Fibroblast of lung (primary cell): ENCODE measurements at regions not wholly inside any gene's neighbourhood (a gene's known extent, or its start where the extent isn't known, plus 50 kb on each side); places are given as distances from the start of the nearest gene placed in this dataset.

Source experiments
- DNase-seq, 2 donors: peaks; one replicate each; pipeline versions ENCODE4 v3.0.0 to v3.0.0-alpha.2; 2010; ENCODE audit warnings: low read depth in 2 of 2
- H2AFZ ChIP-seq: 2 replicates; pipeline ENCODE4 v1.5.1; 2012; ENCODE audit warnings: low read length, control low read depth, inconsistent platforms
- H3K27ac ChIP-seq: 2 replicates; pipeline ENCODE4 v1.5.1; 2011; ENCODE audit warnings: low read length, control low read depth; ENCODE audit not compliant: insufficient read depth
- H3K27me3 ChIP-seq: 2 replicates; pipeline ENCODE4 v1.5.1; 2011; ENCODE audit warnings: mild to moderate bottlenecking, low read length; ENCODE audit not compliant: control insufficient read depth, insufficient read depth
- H3K36me3 ChIP-seq: 2 replicates; pipeline ENCODE4 v1.5.1; 2011; ENCODE audit warnings: low read length; ENCODE audit not compliant: control insufficient read depth, insufficient read depth
- H3K4me1 ChIP-seq: 2 replicates; pipeline ENCODE4 v1.5.1; 2011; ENCODE audit warnings: low read length; ENCODE audit not compliant: control insufficient read depth, insufficient read depth; ENCODE audit errors: extremely low read depth
- H3K4me2 ChIP-seq: 2 replicates; pipeline ENCODE4 v1.5.1; 2011; ENCODE audit warnings: low read length, control low read depth; ENCODE audit not compliant: insufficient read depth; ENCODE audit errors: extremely low read depth
- H3K4me3 ChIP-seq, 4 experiments: fragments of 200-600 bp in 1 of 4; sonication (generic) in 1 of 4; replicated peaks in 1 of 4; 2 replicates each; pipeline ENCODE4 v1.5.1; 2011 to 2016; ENCODE audit warnings: low read length in 4 of 4, low read depth in 3 of 4, mild to moderate bottlenecking in 3 of 4, control low read depth in 2 of 4, inconsistent platforms in 1 of 4, mixed read lengths in 1 of 4; ENCODE audit not compliant: insufficient read depth in 1 of 4; ENCODE audit errors: control extremely low read depth in 1 of 4
- H3K79me2 ChIP-seq: 2 replicates; pipeline ENCODE4 v1.5.1; 2012; ENCODE audit warnings: mild to moderate bottlenecking, low read length, inconsistent platforms; ENCODE audit not compliant: control insufficient read depth, insufficient read depth
- H3K9ac ChIP-seq: 2 replicates; pipeline ENCODE4 v1.5.1; 2011; ENCODE audit warnings: mild to moderate bottlenecking, low read length, control low read depth; ENCODE audit not compliant: insufficient read depth
- H3K9me3 ChIP-seq: 2 replicates; pipeline ENCODE4 v1.5.1; 2012; ENCODE audit warnings: low read depth, low read length; ENCODE audit not compliant: control insufficient read depth, insufficient read depth
- H4K20me1 ChIP-seq: 2 replicates; pipeline ENCODE4 v1.5.1; 2011; ENCODE audit warnings: low read length; ENCODE audit not compliant: control insufficient read depth, insufficient read depth; ENCODE audit errors: extremely low read depth
- EZH2 ChIP-seq: IDR thresholded peaks from 2 replicates; pipeline ENCODE4 v1.5.1; 2012; ENCODE audit warnings: low read length, control low read depth, mild to moderate bottlenecking; ENCODE audit errors: missing control alignments
- TF ChIP-seq, protein P1 (sequence below), 2 donors: IDR thresholded peaks in 1 of 2; conservative IDR thresholded peaks in 1 of 2; 1 replicate in 1 of 2; 2 replicates in 1 of 2; pipeline ENCODE4 v1.5.1; 2011 to 2012; ENCODE audit warnings: low read length in 2 of 2, control low read depth in 1 of 2, inconsistent platforms in 1 of 2, low read depth in 1 of 2, mild to moderate bottlenecking in 1 of 2

DNA sequence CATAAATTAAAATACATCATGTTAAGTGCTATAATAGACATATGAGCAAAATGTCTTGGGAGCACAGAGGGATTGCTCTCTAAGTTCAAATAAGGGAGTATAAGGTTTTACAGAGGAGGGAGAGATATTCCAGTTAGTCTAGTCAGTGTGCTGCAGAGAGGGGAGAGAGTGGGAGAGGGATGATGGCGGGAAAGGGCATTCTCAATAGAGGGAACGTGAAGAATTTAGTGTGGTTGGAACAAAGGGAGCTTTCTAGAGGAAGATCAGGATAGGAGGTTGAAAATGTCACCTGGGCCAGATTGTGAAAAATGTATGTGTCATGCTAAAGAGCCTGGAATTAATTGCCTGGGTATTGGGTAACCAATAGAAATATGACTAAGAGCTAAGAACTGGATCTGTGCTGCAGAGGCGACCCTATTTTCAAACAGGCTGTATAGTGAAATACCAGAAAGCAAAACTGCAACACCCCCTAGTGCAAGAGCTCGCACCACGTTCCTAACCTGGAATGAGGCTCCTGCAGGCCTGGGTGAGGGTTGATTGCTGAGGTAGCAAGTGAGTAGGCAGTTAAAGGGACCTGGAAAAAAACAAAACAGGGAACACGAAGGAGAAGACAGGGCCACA is 791.8 kb upstream of the C9orf72 start:
- H3K4me1 ChIP-seq, result no peaks in the 10 kb centered on the region
- H2AFZ ChIP-seq, result no peak overlapping the region
- no peak overlapping the region for H3K4me3 ChIP-seq
- no peaks in the 10 kb centered on the region for H4K20me1 ChIP-seq
- no peaks in the 10 kb centered on the region for H3K79me2 ChIP-seq
- no peaks in the 10 kb centered on the region for H3K9me3 ChIP-seq
- no peak for TF ChIP-seq EZH2
- TF ChIP-seq, protein P1, sequence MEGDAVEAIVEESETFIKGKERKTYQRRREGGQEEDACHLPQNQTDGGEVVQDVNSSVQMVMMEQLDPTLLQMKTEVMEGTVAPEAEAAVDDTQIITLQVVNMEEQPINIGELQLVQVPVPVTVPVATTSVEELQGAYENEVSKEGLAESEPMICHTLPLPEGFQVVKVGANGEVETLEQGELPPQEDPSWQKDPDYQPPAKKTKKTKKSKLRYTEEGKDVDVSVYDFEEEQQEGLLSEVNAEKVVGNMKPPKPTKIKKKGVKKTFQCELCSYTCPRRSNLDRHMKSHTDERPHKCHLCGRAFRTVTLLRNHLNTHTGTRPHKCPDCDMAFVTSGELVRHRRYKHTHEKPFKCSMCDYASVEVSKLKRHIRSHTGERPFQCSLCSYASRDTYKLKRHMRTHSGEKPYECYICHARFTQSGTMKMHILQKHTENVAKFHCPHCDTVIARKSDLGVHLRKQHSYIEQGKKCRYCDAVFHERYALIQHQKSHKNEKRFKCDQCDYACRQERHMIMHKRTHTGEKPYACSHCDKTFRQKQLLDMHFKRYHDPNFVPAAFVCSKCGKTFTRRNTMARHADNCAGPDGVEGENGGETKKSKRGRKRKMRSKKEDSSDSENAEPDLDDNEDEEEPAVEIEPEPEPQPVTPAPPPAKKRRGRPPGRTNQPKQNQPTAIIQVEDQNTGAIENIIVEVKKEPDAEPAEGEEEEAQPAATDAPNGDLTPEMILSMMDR (conservative IDR thresholded peaks at IDR 0.05 in 1 of 2, IDR thresholded peaks at IDR 0.05 in 1 of 2; ENCODE audit: low read depth in 1 of 2, low read length in 2 of 2), result no peak
- H3K4me2 ChIP-seq, result no peak overlapping the region
- H3K9ac ChIP-seq, result no peak overlapping the region
- H3K36me3 ChIP-seq, result no peaks in the 10 kb centered on the region
- DNase-seq, result no peak
- H3K27me3 ChIP-seq, result no peaks in the 10 kb centered on the region
- no peak overlapping the region for H3K27ac ChIP-seq

DNA sequence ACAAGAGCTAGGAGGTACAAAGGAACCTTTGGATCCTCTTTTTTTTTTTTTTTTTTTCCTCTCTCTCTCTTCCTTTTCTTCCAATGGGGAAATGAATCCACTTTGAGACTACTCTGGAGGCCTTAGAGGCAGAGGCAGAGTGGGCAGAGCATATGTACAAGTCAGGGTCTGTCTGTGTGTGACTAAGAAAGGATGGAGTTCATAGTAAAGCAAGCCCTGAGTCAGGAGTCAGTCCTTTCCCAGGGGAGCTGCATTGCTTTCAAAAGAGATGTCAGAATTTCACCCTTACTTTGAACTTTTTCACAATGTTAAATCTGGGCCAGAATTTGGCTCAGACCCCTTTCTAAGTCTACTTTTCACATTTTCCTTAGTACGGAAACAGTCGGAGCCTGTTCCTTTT is 792.4 kb upstream of the C9orf72 start:
- no peaks in the 10 kb centered on the region for H3K9me3 ChIP-seq
- TF ChIP-seq, protein P1 (conservative IDR thresholded peaks at IDR 0.05 in 1 of 2, IDR thresholded peaks at IDR 0.05 in 1 of 2; ENCODE audit: low read depth in 1 of 2, low read length in 2 of 2), result no peak
- no peak for TF ChIP-seq EZH2
- DNase-seq, result no peak
- no peak overlapping the region for H3K4me3 ChIP-seq
- H3K27me3 ChIP-seq, result no peaks in the 10 kb centered on the region
- H2AFZ ChIP-seq, result no peak overlapping the region
- H3K4me1 ChIP-seq, result no peaks in the 10 kb centered on the region
- H3K27ac ChIP-seq, result no peak overlapping the region
- no peak overlapping the region for H3K9ac ChIP-seq
- H3K36me3 ChIP-seq, result no peaks in the 10 kb centered on the region
- no peaks in the 10 kb centered on the region for H3K79me2 ChIP-seq
- no peaks in the 10 kb centered on the region for H4K20me1 ChIP-seq
- H3K4me2 ChIP-seq, result no peak overlapping the region

DNA sequence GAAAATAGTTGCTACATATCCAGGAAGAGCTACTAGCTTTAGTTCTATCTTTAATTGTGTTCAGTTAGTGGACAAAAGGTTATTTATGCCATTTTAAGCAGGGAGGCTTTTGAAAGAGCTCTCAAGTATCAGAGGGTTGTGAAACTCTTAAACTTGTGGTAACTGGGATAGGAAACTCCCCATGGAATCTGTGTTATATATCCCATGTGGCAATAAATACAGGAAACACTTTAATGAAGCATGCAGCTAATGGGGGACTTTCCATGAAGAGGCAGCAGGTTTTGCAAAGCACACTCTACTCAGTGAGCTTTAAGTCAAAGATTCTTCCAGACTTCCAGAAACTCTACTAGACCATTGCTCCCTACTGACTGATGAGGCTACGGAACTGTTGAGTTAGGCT is 805.0 kb upstream of the C9orf72 start:
- DNase-seq, result no peak
- Histone ChIP-seq H4K20me1 (no peaks in the 10 kb centered on the region), H3K4me2 (no peak overlapping the region), H3K4me3 (no peak overlapping the region), H3K27me3 (no peaks in the 10 kb centered on the region), H3K4me1 (no peaks in the 10 kb centered on the region), H3K79me2 (no peaks in the 10 kb centered on the region), H3K9ac (no peak overlapping the region), H2AFZ (no peak overlapping the region), H3K9me3 (no peaks in the 10 kb centered on the region), H3K36me3 (no peaks in the 10 kb centered on the region), H3K27ac (no peak overlapping the region)
- no peak for TF ChIP-seq EZH2
- TF ChIP-seq, protein P1 (conservative IDR thresholded peaks at IDR 0.05 in 1 of 2, IDR thresholded peaks at IDR 0.05 in 1 of 2; ENCODE audit: low read depth in 1 of 2, low read length in 2 of 2), result no peak
